ENCODE measurements at regions not wholly inside any gene's neighbourhood (a gene's known extent, or its start where the extent isn't known, plus 50 kb on each side); places are given as distances from the start of the nearest gene placed in this dataset.
A peak's percentile ranks its signal among the peaks of the same experiment; 100 is the strongest.

DNA sequence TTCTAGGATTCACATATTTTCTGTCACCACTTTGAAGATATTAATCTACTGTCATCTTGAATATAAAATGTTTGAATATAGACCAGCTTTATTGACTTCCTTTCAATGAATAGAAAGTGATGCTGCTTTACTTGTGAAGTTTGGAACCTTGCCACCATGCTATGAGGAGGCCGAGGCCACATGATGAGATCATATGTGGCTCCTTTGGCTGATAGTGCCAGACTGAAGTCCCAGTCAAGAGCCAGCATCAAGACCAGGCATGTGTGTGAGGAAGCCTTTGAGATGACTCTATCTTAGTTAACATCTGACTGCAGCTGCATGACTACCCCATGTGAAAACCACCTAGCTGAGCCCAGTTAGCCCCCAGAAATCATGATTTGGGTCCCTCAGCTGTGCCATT is 169.5 kb downstream of the OTOR start:
- TF ChIP-seq, protein P1, sequence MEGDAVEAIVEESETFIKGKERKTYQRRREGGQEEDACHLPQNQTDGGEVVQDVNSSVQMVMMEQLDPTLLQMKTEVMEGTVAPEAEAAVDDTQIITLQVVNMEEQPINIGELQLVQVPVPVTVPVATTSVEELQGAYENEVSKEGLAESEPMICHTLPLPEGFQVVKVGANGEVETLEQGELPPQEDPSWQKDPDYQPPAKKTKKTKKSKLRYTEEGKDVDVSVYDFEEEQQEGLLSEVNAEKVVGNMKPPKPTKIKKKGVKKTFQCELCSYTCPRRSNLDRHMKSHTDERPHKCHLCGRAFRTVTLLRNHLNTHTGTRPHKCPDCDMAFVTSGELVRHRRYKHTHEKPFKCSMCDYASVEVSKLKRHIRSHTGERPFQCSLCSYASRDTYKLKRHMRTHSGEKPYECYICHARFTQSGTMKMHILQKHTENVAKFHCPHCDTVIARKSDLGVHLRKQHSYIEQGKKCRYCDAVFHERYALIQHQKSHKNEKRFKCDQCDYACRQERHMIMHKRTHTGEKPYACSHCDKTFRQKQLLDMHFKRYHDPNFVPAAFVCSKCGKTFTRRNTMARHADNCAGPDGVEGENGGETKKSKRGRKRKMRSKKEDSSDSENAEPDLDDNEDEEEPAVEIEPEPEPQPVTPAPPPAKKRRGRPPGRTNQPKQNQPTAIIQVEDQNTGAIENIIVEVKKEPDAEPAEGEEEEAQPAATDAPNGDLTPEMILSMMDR (IDR thresholded peaks at IDR 0.05; ENCODE audit: low read depth, low read length), result no peak
- in situ Hi-C loops (cut with HindIII; ENCODE audit: low sequenced_read_pairs), result no loop called here

DNA sequence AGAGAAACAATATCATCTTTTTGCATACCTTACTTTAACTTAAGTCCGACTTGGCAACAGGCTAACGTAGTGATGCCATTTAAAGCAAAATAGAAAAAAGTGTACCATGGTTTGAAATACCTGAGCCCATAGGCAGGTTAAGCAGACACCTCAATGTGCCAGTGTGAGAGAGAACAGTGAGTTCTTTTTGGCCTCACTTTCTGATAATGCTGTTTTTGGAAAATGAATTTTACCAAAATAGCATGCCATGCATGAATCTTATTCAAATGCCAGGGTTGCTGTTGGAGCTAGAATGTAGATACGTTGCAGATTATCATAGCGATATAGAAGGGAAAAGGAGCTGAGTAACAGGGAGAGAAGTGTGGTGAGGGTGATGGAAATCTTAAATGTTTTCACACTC is 170.2 kb downstream of the OTOR start:
- in situ Hi-C loops (cut with HindIII; ENCODE audit: low sequenced_read_pairs), result no loop called here
- TF ChIP-seq, protein P1 (IDR thresholded peaks at IDR 0.05; ENCODE audit: low read depth, low read length), result no peak
- no peak overlapping the region for H3K4me3 ChIP-seq (ENCODE audit: low read depth, low read length)
- DNase-seq (ENCODE audit: low read depth, low spot score), result no peak

More for the DNA sequence above, 169.5 kb downstream of the OTOR start:
- no peak for DNase-seq (ENCODE audit: low read depth, low spot score)
- H3K4me3 ChIP-seq (ENCODE audit: low read depth, low read length), result no peak overlapping the region

DNA sequence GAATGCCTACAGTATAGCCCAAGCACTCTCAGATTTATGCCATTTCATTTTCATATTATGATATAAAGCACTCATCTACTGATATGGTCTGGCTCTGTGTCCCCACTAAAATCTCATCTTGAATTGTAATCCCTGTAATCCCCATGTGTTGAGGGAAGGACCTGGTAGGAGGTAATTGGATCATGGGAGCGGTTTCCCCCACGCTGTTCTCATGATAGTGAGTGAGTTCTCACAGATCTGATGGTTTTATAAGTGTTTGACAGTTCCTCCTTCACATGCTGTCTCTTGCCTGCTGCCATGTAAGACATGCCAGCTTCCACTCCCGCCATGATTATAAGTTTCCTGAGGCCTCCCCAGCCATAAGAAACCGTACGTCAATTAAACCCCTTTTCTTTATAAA is 171.7 kb downstream of the OTOR start:
- TF ChIP-seq, protein P1 (IDR thresholded peaks at IDR 0.05; ENCODE audit: low read depth, low read length), result no peak
- DNase-seq (ENCODE audit: low read depth, low spot score), result no peak
- in situ Hi-C loops (cut with HindIII; ENCODE audit: low sequenced_read_pairs), result no loop called here
- no peak overlapping the region for H3K4me3 ChIP-seq (ENCODE audit: low read depth, low read length)

DNA sequence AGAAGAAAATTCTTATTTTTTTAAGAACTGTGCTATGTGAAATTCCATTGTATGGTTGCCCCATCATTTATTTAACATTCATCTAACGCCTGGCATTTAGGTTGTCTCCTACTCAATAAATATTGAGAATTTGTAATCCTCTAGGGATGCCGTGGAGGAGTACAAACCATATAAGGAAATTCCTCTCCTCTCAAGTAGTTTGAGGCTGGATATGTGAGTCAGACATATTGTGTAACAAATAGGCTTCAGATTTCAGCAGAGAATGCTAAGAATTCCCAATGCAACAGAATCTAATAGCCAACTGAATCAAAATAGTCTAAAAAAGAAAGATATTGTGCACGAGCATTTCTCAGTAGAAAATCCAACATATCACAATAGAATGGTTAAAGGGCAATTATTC is 174.7 kb downstream of the OTOR start:
- in situ Hi-C loops (cut with HindIII; ENCODE audit: low sequenced_read_pairs), result no loop called here
- TF ChIP-seq, protein P1 (IDR thresholded peaks at IDR 0.05; ENCODE audit: low read depth, low read length), result no peak
- peak; percentile 78 for DNase-seq (ENCODE audit: low read depth, low spot score)
- H3K4me3 ChIP-seq (ENCODE audit: low read depth, low read length), result no peak overlapping the region

DNA sequence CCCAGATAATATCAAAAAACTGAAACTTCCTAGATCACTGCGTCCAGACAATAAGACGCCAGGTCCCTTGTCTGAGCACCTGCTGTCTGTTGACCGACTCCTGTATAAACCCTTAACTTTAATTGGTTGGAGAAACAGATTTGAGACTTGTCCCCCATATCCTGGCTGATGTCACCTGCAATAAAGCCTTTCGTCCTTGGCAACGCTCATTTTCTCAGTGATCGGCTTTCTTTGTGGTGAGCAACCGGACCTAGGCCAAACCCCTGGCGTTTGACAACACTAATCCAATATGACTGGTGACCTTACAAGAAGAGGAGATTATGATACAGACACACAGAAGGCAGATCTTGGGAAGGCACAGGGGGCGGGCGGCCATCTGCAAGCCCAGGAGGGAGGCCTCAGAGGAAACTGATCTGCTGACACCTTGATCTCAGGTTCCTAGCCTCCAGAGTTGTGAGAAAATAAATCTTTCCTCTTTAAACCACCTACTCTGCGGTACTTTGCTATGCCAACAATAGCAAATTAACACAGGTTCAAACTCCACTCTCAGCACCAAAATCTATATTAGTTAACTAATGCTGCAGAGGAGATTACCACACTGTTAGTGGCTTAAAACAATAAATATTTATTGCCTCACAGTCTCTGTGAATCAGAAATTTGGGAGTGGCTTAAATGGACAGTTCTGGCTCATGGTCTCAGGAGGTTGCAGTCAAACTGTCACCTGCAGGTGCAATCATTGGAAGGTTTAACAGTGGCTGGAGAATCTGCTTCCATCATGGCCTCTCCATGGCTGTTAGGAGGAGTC is 178.7 kb downstream of the OTOR start:
- in situ Hi-C loops (cut with HindIII; ENCODE audit: low sequenced_read_pairs), result no loop called here
- TF ChIP-seq, protein P1 (IDR thresholded peaks at IDR 0.05; ENCODE audit: low read depth, low read length), result no peak

DNA sequence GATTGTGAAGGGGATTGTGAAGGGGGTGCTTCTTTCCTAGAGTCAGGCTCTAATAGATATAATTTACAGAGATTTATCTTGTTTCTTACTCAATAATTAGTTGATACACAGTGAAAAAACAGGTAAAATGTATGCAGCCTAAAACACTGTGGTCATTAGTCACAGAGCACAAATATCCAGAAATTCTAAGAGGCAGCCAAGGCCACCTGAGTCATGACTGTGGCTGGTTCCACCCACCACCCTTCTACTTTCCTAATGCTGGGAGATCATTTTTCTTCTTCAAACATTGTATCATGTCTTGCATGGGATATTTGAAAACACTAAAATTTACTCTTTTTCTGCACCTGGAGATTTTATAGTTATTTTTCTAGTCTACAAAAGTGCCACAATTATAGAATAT is 181.6 kb downstream of the OTOR start:
- DNase-seq (ENCODE audit: low read depth, low spot score), result peak; percentile 10
- H3K4me3 ChIP-seq (ENCODE audit: low read depth, low read length), result no peak overlapping the region
- in situ Hi-C loops (cut with HindIII; ENCODE audit: low sequenced_read_pairs), result no loop called here
- TF ChIP-seq, protein P1 (IDR thresholded peaks at IDR 0.05; ENCODE audit: low read depth, low read length), result no peak

More for the DNA sequence above, 178.7 kb downstream of the OTOR start:
- no peak for DNase-seq (ENCODE audit: low read depth, low spot score)
- H3K4me3 ChIP-seq (ENCODE audit: low read depth, low read length), result no peak overlapping the region
